Ishikawa (cell line): ENCODE measurements at regions not wholly inside any gene's neighbourhood (a gene's known extent, or its start where the extent isn't known, plus 50 kb on each side); places are given as distances from the start of the nearest gene placed in this dataset.

Experiments
- CEBPB ChIP-seq: IDR thresholded peaks from 2 replicates; pipeline ENCODE4 v1.6.1; 2012
- CREB1 ChIP-seq: IDR thresholded peaks from 2 replicates; pipeline ENCODE4 v1.6.1; 2012; ENCODE audit warnings: low read depth
- EGR1 ChIP-seq: IDR thresholded peaks from 2 replicates; pipeline ENCODE4 v1.6.1; 2012
- EP300 ChIP-seq: IDR thresholded peaks from 2 replicates; pipeline ENCODE4 v1.6.1; 2012; ENCODE audit warnings: borderline replicate concordance
- FOXM1 ChIP-seq: IDR thresholded peaks from 2 replicates; pipeline ENCODE4 v1.6.1; 2012; ENCODE audit warnings: low read depth, borderline replicate concordance
- MAX ChIP-seq: IDR thresholded peaks from 2 replicates; pipeline ENCODE4 v1.6.1; 2012
- NFIC ChIP-seq: IDR thresholded peaks from 2 replicates; pipeline ENCODE4 v1.6.1; 2012
- RAD21 ChIP-seq: IDR thresholded peaks from 2 replicates; pipeline ENCODE4 v1.6.1; 2012; ENCODE audit warnings: low read depth
- REST ChIP-seq: IDR thresholded peaks from 2 replicates; pipeline ENCODE4 v1.6.1; 2012; ENCODE audit warnings: low read depth, mild to moderate bottlenecking
- TAF1 ChIP-seq: IDR thresholded peaks from 2 replicates; pipeline ENCODE4 v1.6.1; 2012; ENCODE audit warnings: low read depth, mild to moderate bottlenecking
- TCF12 ChIP-seq: IDR thresholded peaks from 2 replicates; pipeline ENCODE4 v1.6.1; 2012; ENCODE audit warnings: low read depth
- TEAD4 ChIP-seq: IDR thresholded peaks from 2 replicates; pipeline ENCODE4 v1.6.1; 2012
- USF1 ChIP-seq: IDR thresholded peaks from 2 replicates; pipeline ENCODE4 v1.6.1; 2012
- YY1 ChIP-seq: IDR thresholded peaks from 2 replicates; pipeline ENCODE4 v1.6.1; 2012; ENCODE audit warnings: low read depth
- ZBTB7A ChIP-seq: IDR thresholded peaks from 2 replicates; pipeline ENCODE4 v1.6.1; 2012; ENCODE audit warnings: low read depth

GRCh38 chr22:23495614-23496444 is 84.3 kb downstream of the IGLL1 start:
- TF ChIP-seq FOXM1 (no peak), EGR1 (no peak), CREB1 (no peak), YY1 (no peak), CEBPB (no peak), EP300 (no peak), ZBTB7A (no peak), RAD21 (no peak), MAX (no peak), NFIC (no peak), REST (no peak), TCF12 (no peak), TEAD4 (no peak)

GRCh38 chr22:23494930-23495266 is 85.2 kb downstream of the IGLL1 start:
- TF ChIP-seq TEAD4 (no peak), YY1 (no peak), MAX (no peak), EP300 (no peak), TCF12 (no peak), CREB1 (no peak), CEBPB (no peak), EGR1 (no peak), TAF1 (no peak), FOXM1 (no peak), RAD21 (no peak), REST (no peak), ZBTB7A (no peak), NFIC (no peak), USF1 (no peak)

- TF ChIP-seq YY1: no peak
- TF ChIP-seq USF1: no peak
- TF ChIP-seq TAF1: no peak
- TF ChIP-seq ZBTB7A: no peak
- no peak for TF ChIP-seq MAX
- TF ChIP-seq EGR1: no peak
- TF ChIP-seq REST: no peak
These were observed 94.6 kb downstream of the IGLL1 start for GRCh38 chr22:23485490-23485889.

- TF ChIP-seq NFIC: no peak
- no peak for TF ChIP-seq CEBPB
- TF ChIP-seq YY1: no peak
- no peak for TF ChIP-seq EGR1
- TF ChIP-seq TAF1: no peak
- TF ChIP-seq TEAD4: no peak
- no peak for TF ChIP-seq FOXM1
- TF ChIP-seq ZBTB7A: no peak
- no peak for TF ChIP-seq TCF12
- no peak for TF ChIP-seq RAD21
- TF ChIP-seq EP300: no peak
- TF ChIP-seq MAX: no peak
- TF ChIP-seq REST: no peak
- TF ChIP-seq USF1: no peak
- no peak for TF ChIP-seq CREB1
These were observed 95.4 kb downstream of the IGLL1 start for GRCh38 chr22:23484651-23485050.
